Stimulated activated memory B cell treated with anti-CD40 and anti-IgM and Interleukin-4, amounts not matched to agents 10 μg/mL and 1 μg/mL and 100 μg/mL, for 72 hours (primary cell): ENCODE measurements at regions not wholly inside any gene's neighbourhood (a gene's known extent, or its start where the extent isn't known, plus 50 kb on each side); places are given as distances from the start of the nearest gene placed in this dataset.
"Not testable (repeated sequence)": the region's sequence is repeated elsewhere in the genome, so short reads cannot be mapped to it uniquely, and the experiment has no call there.

Experiments
- ATAC-seq: fragments of 150-1000 bp; cut with Tn5 transposase; 2 replicates; pipeline ENCODE4 v1.10.0; 2021
- H3K27ac Mint-ChIP-seq: one replicate; pipeline ENCODE4 v1.8.0; 2022; ENCODE audit warnings: mild to moderate bottlenecking, mixed read lengths
- H3K27me3 Mint-ChIP-seq: one replicate; pipeline ENCODE4 v1.8.0; 2022; ENCODE audit warnings: mixed read lengths
- H3K36me3 Mint-ChIP-seq: one replicate; pipeline ENCODE4 v1.8.0; 2022; ENCODE audit warnings: mixed read lengths
- H3K4me1 Mint-ChIP-seq: one replicate; pipeline ENCODE4 v1.8.0; 2022; ENCODE audit warnings: mixed read lengths
- H3K4me3 Mint-ChIP-seq: one replicate; pipeline ENCODE4 v1.8.0; 2022; ENCODE audit warnings: mild to moderate bottlenecking, moderate library complexity, mixed read lengths
- H3K9me3 Mint-ChIP-seq: one replicate; pipeline ENCODE4 v1.8.0; 2022; ENCODE audit warnings: mixed read lengths

DNA sequence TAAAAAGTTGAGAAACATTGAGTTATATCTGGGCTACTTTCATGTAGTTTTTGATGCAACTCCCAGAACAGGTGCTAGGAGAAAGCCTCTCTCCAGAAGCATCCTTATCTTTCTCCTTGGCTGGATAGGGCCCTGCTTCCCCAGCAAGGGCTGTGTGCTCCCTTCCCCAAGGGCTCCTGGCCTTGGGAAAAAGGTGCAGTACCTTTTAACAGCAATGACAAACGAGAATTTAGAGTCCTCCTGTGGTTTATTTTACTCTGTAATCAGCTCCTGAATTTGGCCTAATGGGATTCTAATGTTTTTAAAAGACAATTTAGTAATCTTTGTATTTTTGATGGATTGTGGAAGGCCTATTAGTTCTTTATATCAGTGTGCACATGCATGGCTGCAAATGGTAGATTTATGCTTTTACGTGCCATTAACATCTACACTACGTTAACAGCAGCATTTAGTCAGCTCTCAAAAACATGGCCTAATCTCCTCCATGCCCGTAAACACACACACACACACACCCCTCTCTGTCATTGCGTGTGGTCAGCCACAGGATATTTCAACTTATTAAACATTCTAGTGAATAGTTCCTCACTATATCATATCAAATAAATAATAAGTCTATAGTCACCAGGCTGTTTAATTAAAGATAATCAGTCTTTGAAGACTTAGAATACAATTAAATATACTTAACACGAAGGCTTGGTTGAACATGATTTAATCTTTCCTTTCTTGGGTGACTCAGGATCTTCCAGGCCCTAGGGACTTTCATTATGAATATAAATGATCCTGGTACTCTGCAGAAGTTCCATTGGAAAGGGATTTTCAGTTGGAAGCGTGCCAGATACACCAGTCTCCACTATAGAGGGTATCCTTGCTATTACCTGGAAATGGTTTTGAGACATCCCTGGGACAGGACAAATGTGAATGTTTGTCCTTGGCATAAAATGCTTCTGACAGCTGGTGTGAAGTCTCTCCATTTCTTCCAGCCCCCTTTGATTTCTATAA lies 181.4 kb upstream of the PWP1 start:
- ATAC-seq, result no peak

GRCh38 chr12:107509421-107509820 lies 176.2 kb upstream of the PWP1 start:
- Mint-ChIP-seq H3K36me3 (no peaks in the 10 kb centered on the region), H3K4me1 (no peaks in the 10 kb centered on the region), H3K27ac (no peak overlapping the region), H3K27me3 (peaks cover 32% of the 10 kb centered on the region), H3K4me3 (no peak overlapping the region), H3K9me3 (peaks cover 3% of the 10 kb centered on the region)
- ATAC-seq, result no peak

More for the DNA sequence above, 181.4 kb upstream of the PWP1 start:
- Mint-ChIP-seq H3K4me3 (no peak overlapping the region), H3K36me3 (no peaks in the 10 kb centered on the region), H3K27me3 (peaks cover 35% of the 10 kb centered on the region), H3K9me3 (peaks cover 3% of the 10 kb centered on the region), H3K4me1 (no peaks in the 10 kb centered on the region), H3K27ac (no peak overlapping the region)

GRCh38 chr12:107510211-107510610 lies 175.4 kb upstream of the PWP1 start:
- no peak overlapping the region for H3K4me3 Mint-ChIP-seq

DNA sequence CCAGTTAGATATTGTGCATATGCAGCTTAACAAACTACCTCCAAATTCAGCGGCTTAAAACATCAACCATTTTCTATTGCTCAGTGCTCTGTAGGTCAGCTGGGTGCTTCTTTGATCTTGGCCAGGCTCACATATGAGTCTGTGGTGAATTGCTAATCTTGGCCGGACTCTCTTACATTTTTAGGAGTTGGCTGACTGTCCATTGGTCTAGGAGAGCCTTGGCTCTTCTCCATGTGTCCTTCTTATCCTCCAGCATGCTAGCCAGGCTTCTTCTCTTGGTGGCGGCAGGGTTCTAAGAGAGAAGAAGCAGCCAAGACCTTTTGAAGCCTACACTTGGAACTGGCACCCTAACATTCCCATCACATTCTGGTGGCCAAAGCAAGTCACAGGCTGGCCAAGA lies 174.3 kb upstream of the PWP1 start:
- no peak for ATAC-seq
- H3K9me3 Mint-ChIP-seq, result peaks cover 3% of the 10 kb centered on the region
- H3K27ac Mint-ChIP-seq, result no peak overlapping the region
- no peak overlapping the region for H3K4me3 Mint-ChIP-seq
- H3K4me1 Mint-ChIP-seq, result peaks cover 6% of the 10 kb centered on the region
- peaks cover 37% of the 10 kb centered on the region for H3K27me3 Mint-ChIP-seq
- H3K36me3 Mint-ChIP-seq, result no peaks in the 10 kb centered on the region

More at GRCh38 chr12:107510211-107510610, 175.4 kb upstream of the PWP1 start:
- Mint-ChIP-seq H3K9me3 (peaks cover 3% of the 10 kb centered on the region), H3K4me1 (peaks cover under 1% of the 10 kb centered on the region), H3K27ac (no peak overlapping the region), H3K36me3 (no peaks in the 10 kb centered on the region), H3K27me3 (peaks cover 32% of the 10 kb centered on the region)
- no peak for ATAC-seq

- ATAC-seq, result no peak
- Mint-ChIP-seq H3K27ac (no peak overlapping the region), H3K4me1 (peaks cover 6% of the 10 kb centered on the region), H3K36me3 (no peaks in the 10 kb centered on the region), H3K4me3 (no peak overlapping the region), H3K9me3 (peaks cover 3% of the 10 kb centered on the region), H3K27me3 (peaks cover 26% of the 10 kb centered on the region)
Measured at GRCh38 chr12:107512391-107512790, 173.2 kb upstream of the PWP1 start.

DNA sequence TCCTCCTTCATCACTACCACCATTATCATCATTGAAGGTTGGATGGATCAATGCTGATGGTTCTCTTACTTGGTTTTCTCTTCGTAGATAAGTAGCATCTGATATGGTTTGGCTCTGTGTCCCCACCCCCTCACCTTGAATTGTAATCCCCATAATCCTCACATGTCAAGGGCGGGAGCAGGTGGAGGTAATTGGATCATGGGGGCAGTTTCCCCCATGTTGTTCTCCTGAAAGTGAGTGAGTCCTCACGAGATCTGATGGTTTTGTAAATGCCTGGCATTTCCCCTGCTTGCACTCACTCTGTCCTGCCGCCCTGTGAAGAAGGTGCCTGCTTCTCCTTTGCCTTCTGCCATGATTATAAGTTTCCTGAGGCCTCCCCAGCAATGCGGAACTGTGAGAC lies 172.4 kb upstream of the PWP1 start:
- H3K36me3 Mint-ChIP-seq, result no peaks in the 10 kb centered on the region
- H3K4me3 Mint-ChIP-seq, result no peak overlapping the region
- ATAC-seq, result no peak
- H3K27ac Mint-ChIP-seq, result no peak overlapping the region
- no peaks in the 10 kb centered on the region for H3K9me3 Mint-ChIP-seq
- peaks cover 18% of the 10 kb centered on the region for H3K27me3 Mint-ChIP-seq
- peaks cover 6% of the 10 kb centered on the region for H3K4me1 Mint-ChIP-seq

DNA sequence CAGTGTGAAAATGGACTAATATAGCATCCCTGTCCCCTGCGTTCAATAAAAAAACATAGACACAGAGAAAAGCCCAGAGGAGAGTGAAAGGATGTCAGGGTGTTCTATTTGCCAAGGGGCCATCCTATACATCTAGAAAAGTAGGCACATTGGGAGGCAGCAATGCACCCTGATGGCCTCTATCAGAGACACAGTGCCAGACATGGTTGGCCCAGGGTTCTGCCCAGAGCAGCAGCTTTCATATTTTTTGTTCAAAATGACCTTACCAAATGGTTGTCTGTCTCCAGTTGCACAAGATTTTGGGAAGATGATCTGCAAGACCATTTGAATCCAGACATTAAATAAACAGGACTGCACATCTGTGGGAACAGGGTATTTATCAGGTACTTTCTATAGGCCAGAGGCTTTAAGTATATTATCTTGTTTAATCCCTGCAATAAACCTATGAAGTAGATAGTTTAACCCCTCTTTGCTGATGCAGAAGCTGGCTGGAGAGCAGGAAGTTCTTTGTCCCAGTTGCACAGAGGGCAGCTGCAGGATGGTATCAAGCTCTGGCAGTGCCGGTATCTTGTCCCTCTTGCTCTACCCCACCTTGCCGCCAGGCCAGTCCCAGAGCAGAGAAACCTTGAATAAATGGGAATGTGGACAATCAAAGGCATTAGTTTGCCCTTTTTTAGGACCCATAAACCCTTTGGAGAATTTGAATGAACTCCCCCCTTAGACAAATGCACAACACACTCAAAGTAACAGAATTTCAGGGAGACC lies 171.8 kb upstream of the PWP1 start:
- Mint-ChIP-seq H3K4me3 (no peak overlapping the region), H3K27me3 (peaks cover 16% of the 10 kb centered on the region), H3K36me3 (no peaks in the 10 kb centered on the region), H3K9me3 (no peaks in the 10 kb centered on the region), H3K4me1 (peaks cover 6% of the 10 kb centered on the region), H3K27ac (no peak overlapping the region)
- ATAC-seq, result no peak

DNA sequence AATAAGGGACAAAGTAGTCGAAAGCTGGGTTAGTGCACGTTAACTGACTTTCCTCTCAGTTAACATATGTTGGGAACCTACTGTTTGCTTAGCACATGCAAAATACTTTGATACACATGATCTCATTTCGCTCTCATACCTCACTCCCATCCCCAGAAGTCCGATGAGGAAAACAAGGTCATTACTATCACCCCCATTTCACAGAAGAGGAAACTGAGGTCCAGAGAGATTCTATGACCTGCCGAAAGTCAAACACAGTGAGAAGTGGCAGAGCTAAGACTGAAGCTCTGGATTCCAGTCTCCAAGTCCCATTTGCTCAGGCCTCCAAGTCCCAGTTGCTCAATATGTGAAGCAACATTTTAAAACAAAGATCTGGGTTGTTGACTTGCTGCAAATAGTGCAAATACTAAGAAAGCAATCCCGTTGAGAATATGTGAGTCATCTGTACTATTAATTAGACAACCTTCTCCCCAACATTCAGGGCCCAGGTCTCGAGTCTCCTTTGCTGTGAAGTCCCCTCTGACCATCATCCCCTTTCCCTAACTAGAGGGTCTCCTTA lies 170.6 kb upstream of the PWP1 start:
- Mint-ChIP-seq H3K36me3 (no peaks in the 10 kb centered on the region), H3K9me3 (no peaks in the 10 kb centered on the region), H3K4me3 (no peak overlapping the region), H3K27me3 (peaks cover 16% of the 10 kb centered on the region), H3K4me1 (peaks cover 6% of the 10 kb centered on the region), H3K27ac (no peak overlapping the region)
- ATAC-seq, result no peak

GRCh38 chr12:107515446-107515958 lies 170.1 kb upstream of the PWP1 start:
- peak; percentile 43 for ATAC-seq
- no peaks in the 10 kb centered on the region for H3K9me3 Mint-ChIP-seq
- no peaks in the 10 kb centered on the region for H3K36me3 Mint-ChIP-seq
- no peak overlapping the region for H3K27ac Mint-ChIP-seq
- peaks cover 6% of the 10 kb centered on the region for H3K4me1 Mint-ChIP-seq
- H3K4me3 Mint-ChIP-seq, result no peak overlapping the region
- peaks cover 17% of the 10 kb centered on the region for H3K27me3 Mint-ChIP-seq

GRCh38 chr12:107517816-107518215 lies 167.8 kb upstream of the PWP1 start:
- not testable (repeated sequence) for H3K36me3 Mint-ChIP-seq, H3K27ac Mint-ChIP-seq, ATAC-seq, H3K4me3 Mint-ChIP-seq, H3K4me1 Mint-ChIP-seq
- H3K9me3 Mint-ChIP-seq, result peaks cover 13% of the 10 kb centered on the region
- H3K27me3 Mint-ChIP-seq, result peaks cover 40% of the 10 kb centered on the region

GRCh38 chr12:107518868-107519267 lies 166.7 kb upstream of the PWP1 start:
- no peak for ATAC-seq
- Mint-ChIP-seq H3K4me1 (peaks cover 6% of the 10 kb centered on the region), H3K4me3 (no peak overlapping the region), H3K36me3 (no peaks in the 10 kb centered on the region), H3K27ac (no peak overlapping the region), H3K27me3 (peaks cover 31% of the 10 kb centered on the region), H3K9me3 (peaks cover 13% of the 10 kb centered on the region)

DNA sequence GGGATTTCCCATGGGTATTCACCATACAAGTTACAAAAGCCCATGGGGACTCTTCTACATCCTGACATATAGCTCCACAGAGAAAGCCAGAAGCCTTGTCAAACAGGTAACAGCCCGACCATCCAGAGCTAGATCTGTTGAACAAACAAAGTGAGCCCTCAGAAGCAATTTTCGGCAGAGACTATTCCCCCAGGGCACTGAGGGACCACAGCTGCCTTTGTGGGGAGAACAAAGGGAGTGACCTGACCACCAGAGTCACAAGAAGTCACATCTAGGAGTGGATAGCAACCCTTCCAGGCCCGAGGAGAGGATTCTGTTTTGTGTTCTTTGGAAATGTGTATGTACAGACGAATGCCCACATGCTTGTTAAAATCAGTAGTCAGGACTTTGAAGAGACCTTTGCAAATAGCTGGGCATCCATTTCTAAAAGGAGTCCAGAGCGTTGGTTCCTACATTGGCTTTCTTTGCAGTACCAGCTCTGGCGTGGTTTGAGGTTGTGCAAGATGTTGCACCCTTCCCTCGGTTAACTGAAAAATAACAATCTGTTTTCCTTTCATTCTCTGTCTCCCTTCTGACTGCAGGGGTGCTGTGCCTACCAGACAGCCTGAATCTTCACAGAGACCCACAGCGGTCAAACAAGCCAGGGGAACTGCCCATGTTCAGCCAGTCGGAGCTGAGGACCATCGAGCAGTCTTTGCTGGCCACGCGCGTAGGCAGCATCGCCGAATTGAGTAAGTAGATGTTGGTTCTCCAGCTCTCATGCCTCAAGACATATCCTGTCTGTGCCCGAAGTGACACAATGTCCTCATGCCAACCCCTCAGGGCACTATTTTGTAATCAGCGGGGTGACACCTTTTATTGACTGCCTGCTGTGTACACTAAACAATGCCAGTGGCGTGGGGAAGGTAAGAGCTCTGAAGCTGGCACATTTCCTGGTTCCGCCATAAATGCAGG lies 165.4 kb upstream of the PWP1 start:
- H3K27ac Mint-ChIP-seq, result no peak overlapping the region
- H3K9me3 Mint-ChIP-seq, result peaks cover 13% of the 10 kb centered on the region
- H3K36me3 Mint-ChIP-seq, result no peaks in the 10 kb centered on the region
- no peak overlapping the region for H3K4me3 Mint-ChIP-seq
- H3K4me1 Mint-ChIP-seq, result peaks cover 6% of the 10 kb centered on the region
- peaks cover 31% of the 10 kb centered on the region for H3K27me3 Mint-ChIP-seq
- ATAC-seq, result no peak

GRCh38 chr12:107521826-107522355 lies 163.7 kb upstream of the PWP1 start:
- no peak overlapping the region for H3K27ac Mint-ChIP-seq
- no peaks in the 10 kb centered on the region for H3K36me3 Mint-ChIP-seq
- peaks cover 25% of the 10 kb centered on the region for H3K27me3 Mint-ChIP-seq

More at GRCh38 chr12:107521826-107522355, 163.7 kb upstream of the PWP1 start:
- ATAC-seq, result no peak
- Mint-ChIP-seq H3K4me1 (no peaks in the 10 kb centered on the region), H3K9me3 (peaks cover 13% of the 10 kb centered on the region), H3K4me3 (no peak overlapping the region)
